ENCODE measurements at regions not wholly inside any gene's neighbourhood (a gene's known extent, or its start where the extent isn't known, plus 50 kb on each side); places are given as distances from the start of the nearest gene placed in this dataset.

DNA sequence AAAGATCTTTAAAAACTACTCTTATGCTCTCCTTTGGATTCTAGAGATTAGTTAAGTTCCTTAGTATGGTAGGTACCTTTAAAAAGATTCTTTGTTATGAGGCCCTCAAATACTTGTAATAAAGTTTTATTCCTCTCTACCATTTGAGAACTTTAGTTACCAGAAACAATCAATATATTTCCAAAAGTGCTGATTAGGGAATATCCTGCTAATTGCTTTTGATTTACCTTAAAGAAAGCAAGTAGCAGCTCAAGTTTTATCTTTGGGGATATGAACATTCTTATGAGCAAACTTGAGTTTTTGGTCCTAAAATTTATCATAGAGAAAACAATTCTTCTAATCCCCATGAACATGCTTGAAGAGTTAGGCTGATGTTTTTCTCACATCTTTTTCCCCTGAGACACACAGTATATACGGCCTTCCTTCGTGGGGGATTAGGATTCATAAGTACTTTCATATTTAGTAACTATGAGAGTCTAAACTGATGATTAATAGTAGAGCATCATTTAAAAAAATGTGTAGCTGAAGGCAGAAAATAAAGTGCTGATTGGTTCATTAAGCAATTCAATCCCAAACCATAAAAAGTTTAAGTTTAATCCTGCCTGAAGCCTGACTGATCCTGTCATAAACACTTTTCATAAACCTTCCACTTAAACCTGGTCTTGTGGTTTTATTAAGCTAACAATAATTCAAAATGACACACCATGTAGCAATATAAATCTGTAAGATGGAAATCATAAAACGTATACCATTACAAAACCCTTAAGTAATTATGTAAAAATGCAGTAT is 380.5 kb upstream of the FBXO33 start:
- Mint-ChIP-seq H3K36me3 (ENCODE audit: low read depth) (no peaks in the 10 kb centered on the region), H3K4me3 (no peak overlapping the region), H3K9me3 (no peaks in the 10 kb centered on the region), H3K27ac (no peak overlapping the region), H3K27me3 (ENCODE audit: low read depth, poor library complexity) (no peaks in the 10 kb centered on the region), H3K4me1 (no peaks in the 10 kb centered on the region)
- DNase-seq = no peak
- TF ChIP-seq CTCF (IDR thresholded peaks at IDR 0.05) = no peak

DNA sequence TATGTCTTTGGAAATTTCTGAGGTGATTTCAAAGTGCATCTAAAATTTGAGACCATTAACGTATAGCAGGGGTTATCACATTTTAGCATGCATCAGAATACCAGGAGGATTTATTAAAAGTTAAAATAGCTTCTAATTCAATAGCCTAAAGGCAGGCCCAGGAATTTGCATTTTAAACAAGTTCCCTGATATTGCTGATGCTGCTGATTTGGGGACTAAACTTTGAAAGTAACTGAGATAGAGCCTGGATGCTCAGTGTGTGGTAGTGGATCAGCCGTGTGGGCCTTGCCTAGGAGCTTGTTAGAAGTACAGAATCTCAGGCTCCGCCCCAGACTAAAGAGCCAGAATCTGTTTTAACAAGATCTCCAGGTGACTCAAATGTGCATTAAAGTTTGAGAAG is 375.0 kb upstream of the FBXO33 start:
- no peak for DNase-seq
- H3K4me1 Mint-ChIP-seq = no peaks in the 10 kb centered on the region
- no peaks in the 10 kb centered on the region for H3K36me3 Mint-ChIP-seq (ENCODE audit: low read depth)
- H3K9me3 Mint-ChIP-seq = no peaks in the 10 kb centered on the region
- no peak overlapping the region for H3K4me3 Mint-ChIP-seq
- no peaks in the 10 kb centered on the region for H3K27me3 Mint-ChIP-seq (ENCODE audit: low read depth, poor library complexity)
- TF ChIP-seq CTCF (IDR thresholded peaks at IDR 0.05) = no peak
- no peak overlapping the region for H3K27ac Mint-ChIP-seq

GRCh38 chr14:39784461-39784860 is 352.2 kb upstream of the FBXO33 start:
- TF ChIP-seq CTCF (IDR thresholded peaks at IDR 0.05) = no peak
- Mint-ChIP-seq H3K4me3 (no peak overlapping the region), H3K27ac (no peak overlapping the region), H3K27me3 (ENCODE audit: low read depth, poor library complexity) (no peaks in the 10 kb centered on the region), H3K9me3 (peaks cover 11% of the 10 kb centered on the region), H3K4me1 (peaks cover 4% of the 10 kb centered on the region), H3K36me3 (ENCODE audit: low read depth) (no peaks in the 10 kb centered on the region)
- no peak for DNase-seq

DNA sequence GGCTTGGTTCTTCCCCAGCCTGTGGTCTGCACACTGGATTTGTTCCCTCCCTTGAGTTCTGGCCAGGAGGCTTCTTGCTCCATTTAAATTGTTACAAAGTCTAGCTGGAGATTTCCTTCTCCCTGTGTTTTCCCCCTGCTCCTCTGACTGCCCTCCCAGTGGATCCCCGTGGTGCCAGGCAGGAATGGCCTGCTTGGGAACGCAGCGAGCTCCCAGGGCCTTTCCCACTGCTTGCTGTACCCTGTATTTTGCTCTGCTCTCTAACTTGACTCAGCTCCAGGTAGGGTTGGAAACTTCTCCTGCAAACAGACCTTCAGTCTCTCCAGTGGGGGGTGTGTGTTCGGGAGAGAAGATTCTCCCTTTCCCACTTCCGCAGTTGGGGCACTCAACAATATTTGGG is 349.2 kb upstream of the FBXO33 start:
- no peak for DNase-seq
- H3K36me3 Mint-ChIP-seq (ENCODE audit: low read depth) = no peaks in the 10 kb centered on the region
- H3K4me3 Mint-ChIP-seq = no peak overlapping the region
- H3K4me1 Mint-ChIP-seq = peaks cover 4% of the 10 kb centered on the region
- H3K27me3 Mint-ChIP-seq (ENCODE audit: low read depth, poor library complexity) = no peaks in the 10 kb centered on the region
- peaks cover 35% of the 10 kb centered on the region for H3K9me3 Mint-ChIP-seq
- no peak overlapping the region for H3K27ac Mint-ChIP-seq
- TF ChIP-seq CTCF (IDR thresholded peaks at IDR 0.05) = no peak

GRCh38 chr14:39773387-39774126 is 341.3 kb upstream of the FBXO33 start:
- no peaks in the 10 kb centered on the region for H3K36me3 Mint-ChIP-seq (ENCODE audit: low read depth)
- TF ChIP-seq CTCF (IDR thresholded peaks at IDR 0.05) = no peak
- H3K27me3 Mint-ChIP-seq (ENCODE audit: low read depth, poor library complexity) = no peaks in the 10 kb centered on the region
- no peak overlapping the region for H3K4me3 Mint-ChIP-seq
- no peak for DNase-seq
- no peaks in the 10 kb centered on the region for H3K4me1 Mint-ChIP-seq
- H3K9me3 Mint-ChIP-seq = peaks cover 18% of the 10 kb centered on the region
- H3K27ac Mint-ChIP-seq = no peak overlapping the region
